ENCODE measurements at regions not wholly inside any gene's neighbourhood (a gene's known extent, or its start where the extent isn't known, plus 50 kb on each side); places are given as distances from the start of the nearest gene placed in this dataset.
"Not testable (repeated sequence)": the region's sequence is repeated elsewhere in the genome, so short reads cannot be mapped to it uniquely, and the experiment has no call there.

DNA sequence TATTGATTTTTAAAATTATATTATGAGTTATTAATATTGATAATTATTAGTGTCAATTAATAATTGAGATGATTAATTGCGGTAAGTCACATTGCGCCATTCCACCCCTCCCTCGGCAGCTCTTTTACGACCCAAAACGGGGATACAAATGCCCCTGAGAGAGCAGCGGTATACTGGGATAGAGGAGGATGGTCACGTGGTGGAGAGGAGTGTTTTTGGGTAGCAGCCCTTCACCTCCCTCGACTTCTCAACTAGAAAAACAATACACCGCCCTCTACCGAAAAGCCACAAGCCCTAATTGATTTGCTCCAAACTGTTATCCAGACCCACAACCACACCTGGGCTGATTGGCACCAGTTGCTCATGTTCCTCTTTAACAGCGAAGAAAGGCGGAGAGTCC lies 71.0 kb downstream of the DAPL1 start:
- H3K9me3 Mint-ChIP-seq; H3K4me3 Mint-ChIP-seq; H3K36me3 Mint-ChIP-seq (ENCODE audit: low read depth); DNase-seq; H3K27ac Mint-ChIP-seq: not testable (repeated sequence)
- Mint-ChIP-seq H3K27me3 (ENCODE audit: insufficient read depth) (peaks cover 22% of the 10 kb centered on the region), H3K4me1 (ENCODE audit: low read depth) (peaks cover 10% of the 10 kb centered on the region; the same call in 1 of the 2 replicates)

DNA sequence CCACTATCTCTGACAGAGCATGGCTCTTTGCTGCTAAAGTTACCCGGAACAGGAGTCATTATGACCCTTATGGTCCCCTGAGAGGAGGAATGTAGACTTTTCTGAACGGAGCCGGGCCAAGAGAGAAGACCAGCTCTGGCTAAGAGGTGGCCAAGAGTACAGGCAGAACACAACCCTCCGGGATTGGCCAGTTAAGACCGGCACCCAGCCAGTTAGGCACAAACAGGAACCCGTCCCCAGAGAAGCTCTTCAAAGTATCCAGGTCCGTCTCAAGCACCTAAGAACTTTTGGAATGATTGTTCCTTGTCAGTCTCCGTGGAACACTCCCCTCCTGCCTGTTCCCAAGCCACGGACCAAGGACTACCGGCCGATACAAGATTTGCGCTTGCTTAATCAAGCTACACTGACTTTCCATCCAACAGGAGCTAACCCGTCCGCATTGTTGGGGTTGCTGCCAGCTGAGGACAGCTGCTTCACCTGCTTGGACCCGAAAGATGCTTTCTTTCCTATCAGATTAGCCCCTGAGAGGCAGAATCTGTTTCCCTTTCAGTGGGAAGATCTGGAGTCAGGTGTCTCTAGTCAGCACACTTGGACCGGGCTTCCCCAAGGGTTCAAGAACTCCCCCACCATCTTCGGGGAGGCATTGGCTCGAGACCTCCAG lies 72.5 kb downstream of the DAPL1 start:
- Mint-ChIP-seq H3K4me1 (ENCODE audit: low read depth) (peaks cover 10% of the 10 kb centered on the region; the same call in 1 of the 2 replicates), H3K27me3 (ENCODE audit: insufficient read depth) (peaks cover 13% of the 10 kb centered on the region)
- H3K4me3 Mint-ChIP-seq; H3K27ac Mint-ChIP-seq; H3K36me3 Mint-ChIP-seq (ENCODE audit: low read depth); DNase-seq; H3K9me3 Mint-ChIP-seq: not testable (repeated sequence)

DNA sequence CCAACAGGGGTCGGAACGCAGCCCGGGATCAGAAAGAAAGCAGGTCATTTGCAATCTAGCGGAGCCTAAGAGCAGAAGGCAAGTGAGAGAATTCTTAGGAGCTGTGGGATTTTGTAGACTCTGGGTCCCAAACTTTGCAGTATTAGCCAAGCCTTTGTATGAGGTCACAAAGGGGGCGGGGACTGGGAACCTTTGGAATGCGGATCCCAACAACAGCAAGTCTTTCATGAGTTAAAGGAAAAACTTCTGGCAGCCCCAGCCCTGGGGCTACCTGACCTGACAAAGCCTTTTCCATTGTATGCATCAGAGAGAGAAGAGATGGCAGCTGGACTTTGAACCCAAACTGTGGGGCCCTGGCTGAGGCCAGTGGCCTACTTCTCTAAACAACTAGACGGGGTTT lies 73.3 kb downstream of the DAPL1 start:
- H3K9me3 Mint-ChIP-seq; H3K36me3 Mint-ChIP-seq (ENCODE audit: low read depth); H3K27ac Mint-ChIP-seq; H3K4me3 Mint-ChIP-seq: not testable (repeated sequence)
- DNase-seq, result peak; percentile 12
- H3K4me1 Mint-ChIP-seq (ENCODE audit: low read depth), result peaks cover 10% of the 10 kb centered on the region; the same call in 1 of the 2 replicates
- peaks cover 13% of the 10 kb centered on the region for H3K27me3 Mint-ChIP-seq (ENCODE audit: insufficient read depth)

DNA sequence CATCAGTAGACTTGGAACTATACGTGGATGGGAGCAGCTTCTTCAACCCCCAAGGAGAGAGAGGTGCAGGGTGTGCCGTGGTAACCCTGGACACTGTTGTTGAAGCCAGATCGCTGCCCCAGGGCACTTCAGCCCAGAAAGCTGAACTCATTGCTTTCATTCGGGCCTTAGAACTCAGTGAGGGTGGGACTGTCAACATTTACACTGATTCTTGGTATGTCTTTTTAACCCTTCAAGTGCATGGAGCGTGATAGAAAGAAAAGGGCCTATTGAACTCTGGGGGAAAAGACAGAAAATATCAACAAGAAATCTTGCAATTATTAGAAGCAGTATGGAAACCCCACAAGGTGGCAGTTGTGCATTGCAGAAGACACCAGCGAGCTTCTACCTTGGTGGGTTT lies 74.0 kb downstream of the DAPL1 start:
- Mint-ChIP-seq H3K4me1 (ENCODE audit: low read depth) (peaks cover 10% of the 10 kb centered on the region; the same call in 1 of the 2 replicates), H3K27me3 (ENCODE audit: insufficient read depth) (peaks cover 13% of the 10 kb centered on the region)
- not testable (repeated sequence) for DNase-seq; H3K36me3 Mint-ChIP-seq (ENCODE audit: low read depth); H3K4me3 Mint-ChIP-seq; H3K9me3 Mint-ChIP-seq; H3K27ac Mint-ChIP-seq
- TF ChIP-seq, protein P1, sequence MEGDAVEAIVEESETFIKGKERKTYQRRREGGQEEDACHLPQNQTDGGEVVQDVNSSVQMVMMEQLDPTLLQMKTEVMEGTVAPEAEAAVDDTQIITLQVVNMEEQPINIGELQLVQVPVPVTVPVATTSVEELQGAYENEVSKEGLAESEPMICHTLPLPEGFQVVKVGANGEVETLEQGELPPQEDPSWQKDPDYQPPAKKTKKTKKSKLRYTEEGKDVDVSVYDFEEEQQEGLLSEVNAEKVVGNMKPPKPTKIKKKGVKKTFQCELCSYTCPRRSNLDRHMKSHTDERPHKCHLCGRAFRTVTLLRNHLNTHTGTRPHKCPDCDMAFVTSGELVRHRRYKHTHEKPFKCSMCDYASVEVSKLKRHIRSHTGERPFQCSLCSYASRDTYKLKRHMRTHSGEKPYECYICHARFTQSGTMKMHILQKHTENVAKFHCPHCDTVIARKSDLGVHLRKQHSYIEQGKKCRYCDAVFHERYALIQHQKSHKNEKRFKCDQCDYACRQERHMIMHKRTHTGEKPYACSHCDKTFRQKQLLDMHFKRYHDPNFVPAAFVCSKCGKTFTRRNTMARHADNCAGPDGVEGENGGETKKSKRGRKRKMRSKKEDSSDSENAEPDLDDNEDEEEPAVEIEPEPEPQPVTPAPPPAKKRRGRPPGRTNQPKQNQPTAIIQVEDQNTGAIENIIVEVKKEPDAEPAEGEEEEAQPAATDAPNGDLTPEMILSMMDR (IDR thresholded peaks at IDR 0.05), result peak; percentile 21; the same call in 1 of the 2 replicates

DNA sequence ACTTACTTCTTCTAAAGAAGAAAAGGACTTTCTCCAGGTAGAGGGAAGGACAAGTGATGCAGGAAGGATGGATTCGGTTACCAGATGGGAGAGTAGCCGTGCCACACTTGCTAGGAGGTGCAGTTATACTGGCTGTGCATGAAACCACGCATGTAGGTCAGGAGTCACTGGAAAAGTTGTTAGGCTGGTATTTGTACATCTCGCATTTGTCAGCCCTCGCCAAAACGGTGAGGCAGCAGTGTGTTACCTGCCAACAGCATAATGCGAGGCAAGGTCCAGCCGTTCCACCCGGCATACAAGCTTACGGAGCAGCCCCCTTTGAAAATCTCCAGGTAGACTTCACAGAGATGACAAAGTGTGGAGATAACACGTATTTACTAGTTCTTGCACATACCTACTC lies 74.5 kb downstream of the DAPL1 start:
- peaks cover 10% of the 10 kb centered on the region; the same call in 1 of the 2 replicates for H3K4me1 Mint-ChIP-seq (ENCODE audit: low read depth)
- H3K27ac Mint-ChIP-seq; H3K36me3 Mint-ChIP-seq (ENCODE audit: low read depth); H3K9me3 Mint-ChIP-seq; DNase-seq; H3K4me3 Mint-ChIP-seq: not testable (repeated sequence)
- peaks cover 16% of the 10 kb centered on the region for H3K27me3 Mint-ChIP-seq (ENCODE audit: insufficient read depth)

DNA sequence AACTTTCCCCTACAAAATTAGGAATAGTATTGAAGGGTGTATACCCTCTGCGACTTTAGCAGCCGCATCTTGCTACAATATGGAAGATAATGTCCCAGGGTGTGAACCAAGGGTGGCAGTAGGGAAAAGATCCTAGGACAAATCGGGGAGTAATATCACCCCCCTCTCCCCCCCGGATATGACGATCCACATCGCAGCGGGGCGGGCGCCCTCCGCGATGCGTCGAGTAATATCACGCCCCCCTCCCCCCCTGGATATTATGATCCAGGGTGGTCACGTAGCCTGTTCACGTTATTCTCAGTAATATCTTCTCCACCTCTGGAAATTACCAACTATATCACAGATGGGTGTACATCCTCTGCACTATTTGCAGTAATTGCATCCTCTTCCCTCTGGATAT lies 82.9 kb downstream of the DAPL1 start:
- Mint-ChIP-seq H3K4me3 (no peak overlapping the region), H3K27ac (no peak overlapping the region), H3K4me1 (ENCODE audit: low read depth) (no peaks in the 10 kb centered on the region), H3K9me3 (no peaks in the 10 kb centered on the region), H3K27me3 (ENCODE audit: insufficient read depth) (peaks cover 17% of the 10 kb centered on the region), H3K36me3 (ENCODE audit: low read depth) (no peaks in the 10 kb centered on the region)
- no peak for DNase-seq
- TF ChIP-seq, protein P1 (IDR thresholded peaks at IDR 0.05), result no peak

DNA sequence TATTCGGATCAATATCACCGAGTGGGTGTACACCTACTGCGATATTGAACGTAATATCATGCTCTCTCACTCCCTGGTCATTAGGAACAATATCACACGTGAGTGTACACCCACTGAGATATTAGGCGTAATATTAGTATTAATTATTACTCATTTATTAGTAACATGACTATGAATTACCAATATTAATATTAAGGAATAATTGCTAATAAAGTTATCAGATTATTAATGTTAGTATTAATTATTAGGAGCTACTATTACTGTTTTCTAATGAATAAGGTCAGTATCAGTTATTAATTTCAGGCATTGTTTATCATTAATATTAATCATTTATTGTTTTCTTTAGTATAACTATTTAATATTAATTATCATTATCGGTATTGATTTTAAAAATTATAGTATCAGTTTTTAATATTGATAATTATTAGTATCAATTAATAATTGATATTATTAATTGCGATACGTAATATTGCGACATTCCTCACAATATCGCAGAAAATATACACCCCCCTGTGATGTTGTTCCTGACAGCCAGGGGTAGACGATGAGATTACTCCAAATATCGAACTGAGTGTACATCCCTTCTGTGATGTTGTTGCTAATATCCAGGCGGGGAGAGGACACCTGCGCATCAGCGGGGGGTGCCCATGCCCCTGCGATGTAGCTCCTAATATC lies 84.2 kb downstream of the DAPL1 start:
- Mint-ChIP-seq H3K27me3 (ENCODE audit: insufficient read depth) (peaks cover 28% of the 10 kb centered on the region), H3K4me3 (no peak overlapping the region), H3K36me3 (ENCODE audit: low read depth) (no peaks in the 10 kb centered on the region), H3K4me1 (ENCODE audit: low read depth) (no peaks in the 10 kb centered on the region), H3K9me3 (no peaks in the 10 kb centered on the region), H3K27ac (no peak overlapping the region)
- DNase-seq, result no peak
- TF ChIP-seq, protein P1 (IDR thresholded peaks at IDR 0.05), result no peak
